WI38 (cell line): ENCODE measurements at regions not wholly inside any gene's neighbourhood (a gene's known extent, or its start where the extent isn't known, plus 50 kb on each side); places are given as distances from the start of the nearest gene placed in this dataset.

Source experiments
- H3K4me3 ChIP-seq: 2 replicates; pipeline ENCODE4 v1.5.1; 2011; ENCODE audit warnings: low read depth, mild to moderate bottlenecking, control low read depth, low read length
- TF ChIP-seq, protein P1 (sequence below): IDR thresholded peaks from 2 replicates; pipeline ENCODE4 v1.5.1; 2012; ENCODE audit warnings: low read depth, mild to moderate bottlenecking, control low read depth, low read length

DNA sequence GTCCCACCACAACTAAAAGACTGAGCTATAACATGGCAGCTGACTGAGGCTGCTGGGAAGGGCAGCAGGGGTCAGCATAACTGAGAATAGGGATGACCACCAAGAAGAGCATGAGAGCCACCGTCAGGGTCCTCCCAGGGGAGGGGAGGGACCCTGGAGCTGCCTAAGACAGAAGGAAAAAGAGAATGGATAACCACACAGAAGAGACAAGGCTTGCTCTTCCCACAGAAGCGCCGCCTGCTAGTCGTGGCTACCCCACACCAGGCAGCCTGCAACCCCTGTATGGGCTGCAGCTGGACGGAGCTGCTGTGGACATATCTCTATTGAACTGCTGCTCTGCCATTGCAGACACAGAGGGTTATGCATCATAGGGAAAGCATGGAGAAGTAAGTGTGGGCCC, 132.0 kb upstream of the CHD6 start:
- no peak overlapping the region for H3K4me3 ChIP-seq
- TF ChIP-seq, protein P1, sequence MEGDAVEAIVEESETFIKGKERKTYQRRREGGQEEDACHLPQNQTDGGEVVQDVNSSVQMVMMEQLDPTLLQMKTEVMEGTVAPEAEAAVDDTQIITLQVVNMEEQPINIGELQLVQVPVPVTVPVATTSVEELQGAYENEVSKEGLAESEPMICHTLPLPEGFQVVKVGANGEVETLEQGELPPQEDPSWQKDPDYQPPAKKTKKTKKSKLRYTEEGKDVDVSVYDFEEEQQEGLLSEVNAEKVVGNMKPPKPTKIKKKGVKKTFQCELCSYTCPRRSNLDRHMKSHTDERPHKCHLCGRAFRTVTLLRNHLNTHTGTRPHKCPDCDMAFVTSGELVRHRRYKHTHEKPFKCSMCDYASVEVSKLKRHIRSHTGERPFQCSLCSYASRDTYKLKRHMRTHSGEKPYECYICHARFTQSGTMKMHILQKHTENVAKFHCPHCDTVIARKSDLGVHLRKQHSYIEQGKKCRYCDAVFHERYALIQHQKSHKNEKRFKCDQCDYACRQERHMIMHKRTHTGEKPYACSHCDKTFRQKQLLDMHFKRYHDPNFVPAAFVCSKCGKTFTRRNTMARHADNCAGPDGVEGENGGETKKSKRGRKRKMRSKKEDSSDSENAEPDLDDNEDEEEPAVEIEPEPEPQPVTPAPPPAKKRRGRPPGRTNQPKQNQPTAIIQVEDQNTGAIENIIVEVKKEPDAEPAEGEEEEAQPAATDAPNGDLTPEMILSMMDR = no peak

DNA sequence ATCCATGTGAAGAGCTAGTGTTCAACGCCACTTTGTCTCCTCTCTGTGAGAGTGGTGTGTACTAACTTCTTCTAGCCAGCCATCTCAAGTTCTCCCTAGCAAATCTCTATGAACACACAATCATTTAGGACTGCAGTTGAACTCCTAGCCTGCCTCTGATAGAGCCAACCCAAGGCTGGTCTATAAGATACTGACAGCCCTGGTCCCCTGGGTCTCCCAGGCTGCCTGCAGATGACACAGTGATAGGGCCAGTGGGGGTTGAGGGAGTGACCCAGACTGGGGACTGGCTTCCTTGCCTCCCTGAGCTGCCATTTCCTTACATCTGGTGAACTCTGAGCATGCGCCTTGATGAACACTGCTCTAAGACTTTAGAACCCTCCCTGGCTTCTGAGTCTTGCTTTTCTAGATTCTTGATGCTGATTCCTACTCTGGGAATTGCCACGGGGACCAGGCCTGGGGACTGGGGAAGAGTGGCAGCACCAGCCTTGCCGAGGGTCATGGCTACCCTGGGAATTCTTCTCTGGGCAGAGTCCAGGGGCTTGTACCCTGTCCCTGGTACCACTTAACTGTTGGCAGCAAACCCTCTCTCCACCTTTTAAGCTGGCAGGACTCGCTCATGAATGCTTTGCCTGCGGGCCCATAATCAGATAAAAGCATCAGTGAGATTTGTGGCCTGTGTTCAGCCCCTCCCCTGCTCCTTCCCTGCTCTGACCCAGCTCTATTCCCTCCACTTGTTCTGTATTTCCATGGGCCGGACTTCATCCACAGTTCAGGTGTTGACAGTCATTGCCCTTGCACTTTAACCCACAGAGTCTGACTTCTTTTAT, 130.8 kb upstream of the CHD6 start:
- TF ChIP-seq, protein P1 = no peak
- no peak overlapping the region for H3K4me3 ChIP-seq

DNA sequence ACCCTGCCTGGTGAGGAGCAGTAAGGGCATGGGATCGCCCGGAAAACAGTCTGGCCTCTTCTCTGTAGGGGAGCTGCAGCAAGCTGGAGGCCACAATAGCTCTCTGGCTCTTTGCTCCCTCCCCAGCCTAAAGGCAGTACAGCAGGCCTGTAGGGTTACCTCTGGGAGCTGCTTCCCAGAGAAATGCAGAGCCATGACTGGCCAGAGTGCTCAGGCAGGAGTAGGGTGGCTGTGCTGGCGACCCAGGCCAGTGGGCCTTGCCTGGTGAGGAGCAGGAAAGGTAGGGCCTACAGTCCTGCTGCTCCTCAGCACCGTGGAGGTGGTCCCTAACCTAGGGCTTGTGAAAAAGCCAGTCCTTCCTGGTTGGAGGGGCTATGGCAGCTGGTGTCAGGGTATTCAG, 129.9 kb upstream of the CHD6 start:
- no peak overlapping the region for H3K4me3 ChIP-seq
- TF ChIP-seq, protein P1 = no peak

DNA sequence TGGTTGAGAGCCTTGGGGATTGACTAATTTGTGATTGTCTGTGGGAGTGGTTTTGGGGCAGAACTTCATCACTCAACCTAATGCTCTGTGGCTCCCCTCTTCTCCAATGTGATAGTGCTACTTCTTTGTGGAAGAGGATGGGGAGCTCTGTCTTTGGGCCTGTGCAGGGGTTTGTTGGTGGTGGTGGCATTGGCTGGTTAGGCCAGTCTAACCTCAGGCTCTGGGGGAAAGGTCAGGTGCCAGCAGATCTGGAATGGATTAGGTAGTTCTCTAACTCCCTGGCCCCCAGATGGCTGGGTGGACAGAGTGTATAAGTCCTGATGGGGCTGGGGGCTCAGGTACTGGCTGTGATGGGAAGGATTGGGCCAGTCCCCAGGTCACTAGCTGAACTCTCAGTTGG, 129.0 kb upstream of the CHD6 start:
- H3K4me3 ChIP-seq = no peak overlapping the region
- TF ChIP-seq, protein P1 = no peak

DNA sequence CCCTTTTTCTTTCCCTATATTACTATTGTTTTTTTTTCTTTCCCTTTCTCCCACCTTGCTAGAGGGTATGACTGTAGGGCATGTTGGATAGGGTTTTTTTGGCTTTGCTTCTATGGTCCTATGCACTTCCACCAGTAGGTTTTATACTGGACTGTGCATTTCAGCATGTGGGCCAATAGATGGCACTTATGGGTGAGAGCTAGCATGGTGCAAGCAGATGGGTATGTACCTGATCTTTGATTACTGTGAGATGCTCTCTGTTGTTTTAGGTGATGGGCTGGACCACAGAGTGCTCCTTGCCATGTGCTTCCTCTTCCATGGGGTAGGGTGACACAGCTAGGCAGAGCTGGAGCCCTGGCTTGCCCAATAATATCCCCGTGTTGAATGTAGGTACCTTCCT, 128.5 kb upstream of the CHD6 start:
- TF ChIP-seq, protein P1 = no peak

DNA sequence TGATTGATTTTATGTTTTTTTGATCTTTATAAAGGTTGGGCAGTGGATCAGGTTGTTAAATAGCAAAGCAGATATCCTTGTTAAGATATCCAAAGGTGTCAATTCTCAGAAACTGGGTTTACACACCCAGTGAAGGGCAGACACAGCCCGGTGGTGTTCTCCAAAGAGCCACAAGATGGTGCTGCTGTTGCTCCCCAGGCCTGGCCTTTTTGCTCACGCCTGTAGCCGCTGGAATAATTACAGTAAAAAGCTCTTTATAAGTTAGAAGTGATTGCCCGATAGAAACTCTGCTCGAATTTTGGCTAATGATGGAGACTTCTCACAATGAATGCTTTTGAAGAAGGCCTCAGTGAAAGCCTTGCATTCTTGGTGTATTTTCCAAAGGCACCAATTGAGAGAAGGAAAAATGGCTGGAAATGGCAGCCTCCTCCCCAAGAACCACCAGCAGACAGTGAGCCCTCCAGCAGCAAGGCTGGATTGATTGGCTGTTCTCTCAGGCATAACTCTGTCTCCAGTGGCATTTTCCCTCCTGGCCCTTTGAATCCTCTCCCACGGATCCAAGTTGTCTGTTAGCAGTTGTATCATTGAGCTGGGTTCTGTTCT, 120.5 kb upstream of the CHD6 start:
- TF ChIP-seq, protein P1 = peak; percentile 91
- H3K4me3 ChIP-seq = no peak overlapping the region

More for the DNA sequence above, 128.5 kb upstream of the CHD6 start:
- H3K4me3 ChIP-seq = no peak overlapping the region

DNA sequence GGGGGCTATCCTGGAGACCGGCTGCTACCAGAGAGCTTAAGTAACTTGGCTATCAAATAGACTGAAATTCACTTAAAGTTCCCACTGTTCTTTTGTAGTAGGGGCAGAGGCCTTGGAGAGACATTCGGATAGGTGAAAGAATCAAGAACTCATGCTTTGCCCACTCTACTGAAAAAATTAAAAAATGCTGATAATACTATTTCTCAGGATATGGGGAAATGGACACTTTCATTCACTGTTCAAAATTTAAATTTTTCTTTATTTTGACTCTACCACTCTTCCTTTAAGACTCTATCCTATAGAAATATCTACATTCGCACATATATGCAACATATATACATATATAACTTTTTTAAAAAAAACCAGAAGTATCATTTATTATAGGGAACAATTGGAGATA, 117.8 kb upstream of the CHD6 start:
- TF ChIP-seq, protein P1 = no peak
- H3K4me3 ChIP-seq = no peak overlapping the region
